GM23338 (cell line): ENCODE measurements at regions not wholly inside any gene's neighbourhood (a gene's known extent, or its start where the extent isn't known, plus 50 kb on each side); places are given as distances from the start of the nearest gene placed in this dataset.

Experiments used
- ATAC-seq: fragments of 200-7000 bp; cut with Tn5 transposase; 3 replicates; pipeline ENCODE4 v1.9.1; 2020
- DNase-seq: peaks from one replicate; pipeline ENCODE4 v3.0.0-alpha.2; 2015; ENCODE audit warnings: low spot score
- H2AFZ ChIP-seq: fragments of 200-600 bp; sonication (generic); 2 replicates; pipeline ENCODE4 v1.8.0; 2016; ENCODE audit warnings: antibody characterized with exemption, mild to moderate bottlenecking, moderate library complexity
- H3F3A ChIP-seq: fragments of 200-600 bp; sonication (generic); replicated peaks from 2 replicates; pipeline ENCODE4 v1.8.0; 2017; ENCODE audit warnings: antibody characterized with exemption, mixed run types, low read depth
- H3K27ac ChIP-seq: fragments of 200-600 bp; sonication (generic); 2 replicates; pipeline ENCODE4 v1.6.1; 2016; ENCODE audit warnings: low read depth
- H3K27me3 ChIP-seq: fragments of 200-600 bp; sonication (generic); 2 replicates; pipeline ENCODE4 v1.8.0; 2016; ENCODE audit warnings: mild to moderate bottlenecking, mixed run types, moderate library complexity; ENCODE audit not compliant: insufficient read depth
- H3K36me3 ChIP-seq: fragments of 200-600 bp; sonication (generic); 2 replicates; pipeline ENCODE4 v1.8.0; 2016; ENCODE audit warnings: mild to moderate bottlenecking; ENCODE audit not compliant: insufficient read depth
- H3K4me1 ChIP-seq: fragments of 200-600 bp; sonication (generic); 2 replicates; pipeline ENCODE4 v1.8.0; 2016; ENCODE audit warnings: mild to moderate bottlenecking, moderate library complexity; ENCODE audit not compliant: insufficient read depth
- H3K4me2 ChIP-seq: fragments of 200-600 bp; sonication (generic); 2 replicates; pipeline ENCODE4 v1.7.1; 2017; ENCODE audit warnings: mixed run types
- H3K4me3 ChIP-seq: fragments of 200-600 bp; sonication (generic); 2 replicates; pipeline ENCODE4 v1.6.1; 2016; ENCODE audit warnings: mixed run types
- H3K79me2 ChIP-seq: fragments of 200-600 bp; sonication (generic); replicated peaks from 2 replicates; pipeline ENCODE4 v1.8.0; 2017; ENCODE audit warnings: mild to moderate bottlenecking; ENCODE audit not compliant: insufficient read depth
- H3K9me2 ChIP-seq: fragments of 200-600 bp; sonication (generic); 2 replicates; pipeline ENCODE4 v1.8.0; 2017; ENCODE audit not compliant: insufficient read depth
- H4K20me1 ChIP-seq: fragments of 200-600 bp; sonication (generic); replicated peaks from 2 replicates; pipeline ENCODE4 v1.8.0; 2017; ENCODE audit warnings: mild to moderate bottlenecking; ENCODE audit not compliant: insufficient read depth
- H3K27ac Mint-ChIP-seq: 2 replicates; pipeline ENCODE4 v1.8.0; 2020; ENCODE audit warnings: inconsistent platforms, mild to moderate bottlenecking, moderate library complexity, mixed read lengths
- H3K27me3 Mint-ChIP-seq: 3 replicates; pipeline ENCODE4 v1.8.0; 2022; ENCODE audit warnings: low read depth, mild to moderate bottlenecking, moderate library complexity, mixed read lengths, inconsistent platforms; ENCODE audit not compliant: insufficient read depth, poor library complexity
- H3K36me3 Mint-ChIP-seq: 3 replicates; pipeline ENCODE4 v1.8.0; 2021; ENCODE audit warnings: low read depth, mild to moderate bottlenecking, inconsistent platforms, moderate library complexity, mixed read lengths
- H3K4me1 Mint-ChIP-seq: 3 replicates; pipeline ENCODE4 v1.8.0; 2020; ENCODE audit warnings: mild to moderate bottlenecking, inconsistent platforms, mixed read lengths
- H3K4me3 Mint-ChIP-seq: 3 replicates; pipeline ENCODE4 v1.8.0; 2021; ENCODE audit warnings: moderate library complexity, mild to moderate bottlenecking, inconsistent platforms, mixed read lengths
- H3K9me3 Mint-ChIP-seq: 3 replicates; pipeline ENCODE4 v1.8.0; 2020; ENCODE audit warnings: moderate library complexity, mild to moderate bottlenecking, inconsistent platforms, mixed read lengths
- CREB1 ChIP-seq: fragments of 250-450 bp; sonication (Bioruptor Pico); IDR thresholded peaks from 2 replicates; pipeline ENCODE4 v1.5.0; 2020; ENCODE audit warnings: low read depth, mild to moderate bottlenecking, moderate library complexity
- EZH2 ChIP-seq: fragments of 200-600 bp; sonication (generic); IDR thresholded peaks from one replicate; pipeline ENCODE4 v1.8.0; 2017; ENCODE audit warnings: antibody characterized with exemption, mild to moderate bottlenecking, low read depth; ENCODE audit not compliant: unreplicated experiment
- JUNB ChIP-seq: IDR thresholded peaks from one replicate; pipeline ENCODE4 v1.6.1; 2016; ENCODE audit warnings: antibody characterized with exemption; ENCODE audit not compliant: unreplicated experiment
- POLR2AphosphoS5 ChIP-seq: IDR thresholded peaks from 2 replicates; pipeline ENCODE4 v1.6.1; 2016; ENCODE audit warnings: antibody characterized with exemption, low read depth
- ZNF114 ChIP-seq: fragments of 250-450 bp; sonication (Bioruptor Pico); IDR thresholded peaks from 2 replicates; pipeline ENCODE4 v1.5.0; 2020; ENCODE audit warnings: mild to moderate bottlenecking, moderate library complexity
- ZNF331 ChIP-seq: fragments of 250-450 bp; sonication (Bioruptor Pico); IDR thresholded peaks from 2 replicates; pipeline ENCODE4 v1.5.0; 2020; ENCODE audit warnings: low read depth, mild to moderate bottlenecking, moderate library complexity
- TF ChIP-seq, protein P1 (sequence below): fragments of 250-450 bp; sonication (Bioruptor Pico); IDR thresholded peaks from 2 replicates; pipeline ENCODE4 v1.5.0; 2020; ENCODE audit warnings: mild to moderate bottlenecking, moderate library complexity
- TF ChIP-seq, protein P2 (sequence below), 2 experiments: fragments of 200-600 bp in 1 of 2; sonication (generic) in 1 of 2; conservative IDR thresholded peaks; 2 replicates each; pipeline versions ENCODE4 v1.5.1 to v1.6.1; 2016 to 2017; ENCODE audit warnings: antibody characterized with exemption in 2 of 2, low read depth in 2 of 2, mild to moderate bottlenecking in 2 of 2, moderate library complexity in 1 of 2

DNA sequence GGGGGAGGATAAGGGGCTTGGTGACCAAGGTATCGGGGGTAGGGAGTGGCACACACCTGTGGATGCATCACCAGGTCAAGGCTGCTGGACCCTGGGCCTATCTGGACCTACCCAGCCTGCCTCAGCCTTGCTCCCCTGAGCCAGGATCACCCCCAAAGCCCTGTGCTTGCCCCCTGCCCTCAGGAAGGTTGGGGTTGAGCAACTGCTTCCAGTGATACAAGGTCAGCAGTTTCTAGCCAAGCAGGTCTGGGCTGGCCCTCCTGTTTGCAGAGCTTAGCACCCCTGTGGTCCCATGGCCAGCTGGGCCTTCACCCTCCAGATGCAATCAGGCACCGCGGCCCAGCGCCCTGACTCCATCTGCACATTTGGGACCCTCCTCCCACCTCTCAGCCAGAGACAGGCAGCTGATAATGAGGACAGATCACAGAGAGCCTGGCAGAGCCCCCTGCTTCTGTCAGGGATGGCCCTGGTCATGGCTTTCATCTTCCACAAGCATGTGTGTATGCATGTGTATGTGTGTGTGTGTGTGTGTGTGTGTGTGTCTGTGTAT is 154.6 kb downstream of the TFCP2L1 start (continued):
- TF ChIP-seq, protein P1, sequence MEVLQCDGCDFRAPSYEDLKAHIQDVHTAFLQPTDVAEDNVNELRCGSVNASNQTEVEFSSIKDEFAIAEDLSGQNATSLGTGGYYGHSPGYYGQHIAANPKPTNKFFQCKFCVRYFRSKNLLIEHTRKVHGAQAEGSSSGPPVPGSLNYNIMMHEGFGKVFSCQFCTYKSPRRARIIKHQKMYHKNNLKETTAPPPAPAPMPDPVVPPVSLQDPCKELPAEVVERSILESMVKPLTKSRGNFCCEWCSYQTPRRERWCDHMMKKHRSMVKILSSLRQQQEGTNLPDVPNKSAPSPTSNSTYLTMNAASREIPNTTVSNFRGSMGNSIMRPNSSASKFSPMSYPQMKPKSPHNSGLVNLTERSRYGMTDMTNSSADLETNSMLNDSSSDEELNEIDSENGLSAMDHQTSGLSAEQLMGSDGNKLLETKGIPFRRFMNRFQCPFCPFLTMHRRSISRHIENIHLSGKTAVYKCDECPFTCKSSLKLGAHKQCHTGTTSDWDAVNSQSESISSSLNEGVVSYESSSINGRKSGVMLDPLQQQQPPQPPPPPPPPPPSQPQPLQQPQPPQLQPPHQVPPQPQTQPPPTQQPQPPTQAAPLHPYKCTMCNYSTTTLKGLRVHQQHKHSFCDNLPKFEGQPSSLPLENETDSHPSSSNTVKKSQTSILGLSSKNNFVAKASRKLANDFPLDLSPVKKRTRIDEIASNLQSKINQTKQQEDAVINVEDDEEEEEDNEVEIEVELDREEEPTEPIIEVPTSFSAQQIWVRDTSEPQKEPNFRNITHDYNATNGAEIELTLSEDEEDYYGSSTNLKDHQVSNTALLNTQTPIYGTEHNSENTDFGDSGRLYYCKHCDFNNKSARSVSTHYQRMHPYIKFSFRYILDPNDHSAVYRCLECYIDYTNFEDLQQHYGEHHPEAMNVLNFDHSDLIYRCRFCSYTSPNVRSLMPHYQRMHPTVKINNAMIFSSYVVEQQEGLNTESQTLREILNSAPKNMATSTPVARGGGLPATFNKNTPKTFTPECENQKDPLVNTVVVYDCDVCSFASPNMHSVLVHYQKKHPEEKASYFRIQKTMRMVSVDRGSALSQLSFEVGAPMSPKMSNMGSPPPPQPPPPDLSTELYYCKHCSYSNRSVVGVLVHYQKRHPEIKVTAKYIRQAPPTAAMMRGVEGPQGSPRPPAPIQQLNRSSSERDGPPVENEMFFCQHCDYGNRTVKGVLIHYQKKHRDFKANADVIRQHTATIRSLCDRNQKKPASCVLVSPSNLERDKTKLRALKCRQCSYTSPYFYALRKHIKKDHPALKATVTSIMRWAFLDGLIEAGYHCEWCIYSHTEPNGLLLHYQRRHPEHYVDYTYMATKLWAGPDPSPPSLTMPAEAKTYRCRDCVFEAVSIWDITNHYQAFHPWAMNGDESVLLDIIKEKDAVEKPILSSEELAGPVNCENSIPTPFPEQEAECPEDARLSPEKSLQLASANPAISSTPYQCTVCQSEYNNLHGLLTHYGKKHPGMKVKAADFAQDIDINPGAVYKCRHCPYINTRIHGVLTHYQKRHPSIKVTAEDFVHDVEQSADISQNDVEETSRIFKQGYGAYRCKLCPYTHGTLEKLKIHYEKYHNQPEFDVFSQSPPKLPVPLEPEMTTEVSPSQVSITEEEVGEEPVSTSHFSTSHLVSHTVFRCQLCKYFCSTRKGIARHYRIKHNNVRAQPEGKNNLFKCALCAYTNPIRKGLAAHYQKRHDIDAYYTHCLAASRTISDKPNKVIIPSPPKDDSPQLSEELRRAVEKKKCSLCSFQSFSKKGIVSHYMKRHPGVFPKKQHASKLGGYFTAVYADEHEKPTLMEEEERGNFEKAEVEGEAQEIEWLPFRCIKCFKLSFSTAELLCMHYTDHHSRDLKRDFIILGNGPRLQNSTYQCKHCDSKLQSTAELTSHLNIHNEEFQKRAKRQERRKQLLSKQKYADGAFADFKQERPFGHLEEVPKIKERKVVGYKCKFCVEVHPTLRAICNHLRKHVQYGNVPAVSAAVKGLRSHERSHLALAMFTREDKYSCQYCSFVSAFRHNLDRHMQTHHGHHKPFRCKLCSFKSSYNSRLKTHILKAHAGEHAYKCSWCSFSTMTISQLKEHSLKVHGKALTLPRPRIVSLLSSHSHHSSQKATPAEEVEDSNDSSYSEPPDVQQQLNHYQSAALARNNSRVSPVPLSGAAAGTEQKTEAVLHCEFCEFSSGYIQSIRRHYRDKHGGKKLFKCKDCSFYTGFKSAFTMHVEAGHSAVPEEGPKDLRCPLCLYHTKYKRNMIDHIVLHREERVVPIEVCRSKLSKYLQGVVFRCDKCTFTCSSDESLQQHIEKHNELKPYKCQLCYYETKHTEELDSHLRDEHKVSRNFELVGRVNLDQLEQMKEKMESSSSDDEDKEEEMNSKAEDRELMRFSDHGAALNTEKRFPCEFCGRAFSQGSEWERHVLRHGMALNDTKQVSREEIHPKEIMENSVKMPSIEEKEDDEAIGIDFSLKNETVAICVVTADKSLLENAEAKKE (CRISPR knock-in tag): no peak
- TF ChIP-seq POLR2AphosphoS5 (no peak), ZNF331 (CRISPR knock-in tag) (no peak)

DNA sequence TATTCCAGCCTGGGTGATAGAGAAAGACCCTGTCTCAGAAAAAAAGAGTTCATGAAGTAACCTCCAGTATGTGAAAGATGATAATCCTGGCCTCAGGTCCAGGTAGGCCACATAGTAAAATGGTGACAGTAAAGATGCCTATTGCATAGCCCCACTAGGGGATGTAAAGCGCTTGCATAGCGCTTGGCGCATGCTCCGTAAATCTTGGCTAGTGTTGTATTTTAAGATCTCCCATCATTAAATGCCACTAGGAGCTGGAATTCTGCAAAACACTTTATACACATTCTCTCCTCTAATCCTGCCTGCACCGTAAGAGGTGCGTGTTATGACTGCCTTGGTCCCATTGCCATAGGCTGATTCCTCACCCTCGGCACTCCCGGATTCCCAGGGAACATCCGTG is 153.6 kb downstream of the TFCP2L1 start:
- peaks cover 18% of the 10 kb centered on the region; the same call in 1 of the 2 replicates for H3K4me1 ChIP-seq
- no peaks in the 10 kb centered on the region for H3K27me3 ChIP-seq
- peak overlapping the region; percentile 67 for H3K4me2 ChIP-seq
- Mint-ChIP-seq H3K27ac (no peak overlapping the region), H3K27me3 (peaks cover 16% of the 10 kb centered on the region), H3K36me3 (no peaks in the 10 kb centered on the region), H3K4me3 (no peak overlapping the region), H3K9me3 (peaks cover 9% of the 10 kb centered on the region), H3K4me1 (peaks cover 25% of the 10 kb centered on the region)
- no peaks in the 10 kb centered on the region for H3K9me2 ChIP-seq
- H3K27ac ChIP-seq: no peak overlapping the region
- TF ChIP-seq ZNF114: no peak
- TF ChIP-seq CREB1 (CRISPR knock-in tag): no peak
- TF ChIP-seq, protein P2, sequence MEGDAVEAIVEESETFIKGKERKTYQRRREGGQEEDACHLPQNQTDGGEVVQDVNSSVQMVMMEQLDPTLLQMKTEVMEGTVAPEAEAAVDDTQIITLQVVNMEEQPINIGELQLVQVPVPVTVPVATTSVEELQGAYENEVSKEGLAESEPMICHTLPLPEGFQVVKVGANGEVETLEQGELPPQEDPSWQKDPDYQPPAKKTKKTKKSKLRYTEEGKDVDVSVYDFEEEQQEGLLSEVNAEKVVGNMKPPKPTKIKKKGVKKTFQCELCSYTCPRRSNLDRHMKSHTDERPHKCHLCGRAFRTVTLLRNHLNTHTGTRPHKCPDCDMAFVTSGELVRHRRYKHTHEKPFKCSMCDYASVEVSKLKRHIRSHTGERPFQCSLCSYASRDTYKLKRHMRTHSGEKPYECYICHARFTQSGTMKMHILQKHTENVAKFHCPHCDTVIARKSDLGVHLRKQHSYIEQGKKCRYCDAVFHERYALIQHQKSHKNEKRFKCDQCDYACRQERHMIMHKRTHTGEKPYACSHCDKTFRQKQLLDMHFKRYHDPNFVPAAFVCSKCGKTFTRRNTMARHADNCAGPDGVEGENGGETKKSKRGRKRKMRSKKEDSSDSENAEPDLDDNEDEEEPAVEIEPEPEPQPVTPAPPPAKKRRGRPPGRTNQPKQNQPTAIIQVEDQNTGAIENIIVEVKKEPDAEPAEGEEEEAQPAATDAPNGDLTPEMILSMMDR (conservative IDR thresholded peaks at IDR 0.05; ENCODE audit: low read depth in 2 of 2): peak in 1 of 2 experiments; percentile 7; a peak in 1 of 4 replicates
- no peak for TF ChIP-seq EZH2
- TF ChIP-seq, protein P1 (CRISPR knock-in tag): no peak
- no peak for TF ChIP-seq JUNB
- no peaks in the 10 kb centered on the region for H4K20me1 ChIP-seq
- no peaks in the 10 kb centered on the region for H3K79me2 ChIP-seq
- no peaks in the 10 kb centered on the region for H3F3A ChIP-seq
- ATAC-seq (no peak), DNase-seq (no peak)
- no peak overlapping the region for H3K4me3 ChIP-seq
- no peaks in the 10 kb centered on the region for H3K36me3 ChIP-seq
- peak overlapping the region; percentile 84; the same call in 1 of the 2 replicates for H2AFZ ChIP-seq
